IPS DF 6.9 (cell line): ENCODE measurements at regions not wholly inside any gene's neighbourhood (a gene's known extent, or its start where the extent isn't known, plus 50 kb on each side); places are given as distances from the start of the nearest gene placed in this dataset.

Source experiments
- DNase-seq: peaks from one replicate; pipeline ENCODE4 v3.0.0-alpha.2; 2013; ENCODE audit warnings: low read depth, low spot score
- H3K27ac ChIP-seq: one replicate; pipeline ENCODE4 v1.5.1; 2013; ENCODE audit warnings: low read length, control low read depth
- H3K27me3 ChIP-seq: 2 replicates; pipeline ENCODE4 v1.6.1; 2013; ENCODE audit warnings: mild to moderate bottlenecking, low read length; ENCODE audit not compliant: control insufficient read depth, insufficient read depth
- H3K36me3 ChIP-seq: 2 replicates; pipeline ENCODE4 v1.6.1; 2013; ENCODE audit warnings: low read length; ENCODE audit not compliant: control insufficient read depth, insufficient read depth
- H3K4me1 ChIP-seq: 2 replicates; pipeline ENCODE4 v1.6.1; 2013; ENCODE audit warnings: low read length; ENCODE audit not compliant: control insufficient read depth, insufficient read depth
- H3K4me3 ChIP-seq: 2 replicates; pipeline ENCODE4 v1.5.1; 2013; ENCODE audit warnings: mild to moderate bottlenecking, low read length
- H3K9me3 ChIP-seq: 2 replicates; pipeline ENCODE4 v1.6.1; 2013; ENCODE audit warnings: low read length, inconsistent platforms; ENCODE audit not compliant: control insufficient read depth, insufficient read depth
- WGBS: extraction: QIAGEN DNeasy Blood & Tissue Kit; methylation state at CpG from one replicate; pipeline ENCODE4 v1.1.7; 2013; ENCODE audit warnings: mixed read lengths, missing lambda C conversion rate; ENCODE audit not compliant: insufficient read length, insufficient coverage; 5-methylcytosine and 5-hydroxymethylcytosine counted together

DNA sequence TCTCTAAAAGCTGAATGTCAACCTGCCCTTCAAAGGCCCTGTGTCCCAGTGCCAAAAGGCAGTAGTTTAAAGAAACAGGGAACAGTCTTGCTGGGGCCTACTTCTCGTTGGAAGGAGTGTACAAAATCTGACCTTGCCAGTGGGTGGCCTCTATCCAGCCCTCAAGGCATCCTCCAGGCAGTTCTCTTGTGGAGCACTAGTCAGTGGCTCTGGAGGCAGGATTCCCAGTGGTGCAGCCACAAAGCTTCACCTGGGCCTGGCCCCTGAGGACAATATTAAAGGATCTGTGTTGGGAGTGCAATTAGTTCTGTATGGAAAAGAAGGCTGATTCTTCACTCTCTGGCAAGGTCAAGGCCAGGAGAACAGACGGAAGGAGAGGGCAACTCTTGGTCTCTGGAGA is 237.8 kb upstream of the ADAMTS9 start:
- Histone ChIP-seq H3K36me3 (no peaks in the 10 kb centered on the region), H3K4me1 (peaks cover 2% of the 10 kb centered on the region; the same call in 1 of the 2 replicates), H3K9me3 (no peaks in the 10 kb centered on the region), H3K27ac (no peak overlapping the region), H3K27me3 (no peaks in the 10 kb centered on the region), H3K4me3 (no peak overlapping the region)
- DNase-seq, result no peak
- no CpG with 5 or more reads among the region's 2 CpGs for WGBS

GRCh38 chr3:64924961-64925360 is 237.2 kb upstream of the ADAMTS9 start:
- Histone ChIP-seq H3K4me1 (peaks cover 2% of the 10 kb centered on the region; the same call in 1 of the 2 replicates), H3K9me3 (no peaks in the 10 kb centered on the region), H3K27me3 (no peaks in the 10 kb centered on the region), H3K4me3 (no peak overlapping the region), H3K27ac (no peak overlapping the region), H3K36me3 (no peaks in the 10 kb centered on the region)
- no CpG with 5 or more reads among the region's 2 CpGs for WGBS
- no peak for DNase-seq

DNA sequence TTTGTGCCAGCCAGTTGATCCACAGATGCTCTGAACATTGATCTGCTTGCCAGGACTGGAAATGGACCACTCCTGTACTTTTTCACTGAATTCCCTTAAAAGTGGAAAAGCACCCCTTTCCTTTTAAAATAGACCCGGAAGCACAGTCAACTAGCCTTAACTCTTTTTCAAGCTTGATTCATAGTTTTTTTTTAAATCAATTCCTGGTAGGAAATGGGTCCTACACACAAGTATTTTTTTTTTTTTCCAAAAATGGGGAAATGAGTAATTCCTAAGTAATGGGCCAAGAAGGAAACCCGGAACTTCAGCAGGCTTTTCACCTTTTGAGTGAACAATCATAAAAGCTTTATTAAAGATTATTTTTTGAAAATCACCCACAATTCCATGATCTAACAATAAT is 234.4 kb upstream of the ADAMTS9 start:
- WGBS, result no CpG with 5 or more reads among the region's 2 CpGs
- H3K9me3 ChIP-seq, result no peaks in the 10 kb centered on the region
- H3K4me1 ChIP-seq, result peaks cover 2% of the 10 kb centered on the region; the same call in 1 of the 2 replicates
- H3K27me3 ChIP-seq, result no peaks in the 10 kb centered on the region
- no peak overlapping the region for H3K4me3 ChIP-seq
- H3K27ac ChIP-seq, result no peak overlapping the region
- no peaks in the 10 kb centered on the region for H3K36me3 ChIP-seq
- no peak for DNase-seq

- Histone ChIP-seq H3K4me3 (no peak overlapping the region), H3K9me3 (no peaks in the 10 kb centered on the region), H3K36me3 (no peaks in the 10 kb centered on the region), H3K27ac (no peak overlapping the region), H3K4me1 (peaks cover 2% of the 10 kb centered on the region; the same call in 1 of the 2 replicates), H3K27me3 (no peaks in the 10 kb centered on the region; the same call in 1 of the 2 replicates)
- DNase-seq, result no peak
- no CpG with 5 or more reads among the region's 7 CpGs for WGBS
Observed at GRCh38 chr3:64921281-64922065, 233.7 kb upstream of the ADAMTS9 start.

DNA sequence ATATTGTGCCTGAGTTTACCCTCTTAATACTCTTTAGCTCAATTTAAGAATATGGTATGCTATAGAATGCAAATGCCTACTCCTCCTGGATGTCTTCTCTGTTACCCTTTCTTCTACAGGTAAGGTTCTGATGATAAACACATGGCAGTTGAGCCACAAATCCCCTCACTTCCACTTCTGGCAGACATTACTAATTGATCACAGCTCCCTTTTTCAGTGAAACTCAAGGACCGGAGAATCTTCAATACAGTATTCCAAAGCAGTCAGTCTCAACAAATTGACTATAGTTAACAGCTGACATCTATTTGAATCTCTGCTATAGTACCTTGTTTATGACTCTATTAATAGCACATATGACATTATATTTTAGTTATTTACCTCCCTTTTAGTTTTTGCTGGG is 232.1 kb upstream of the ADAMTS9 start:
- H3K9me3 ChIP-seq, result no peaks in the 10 kb centered on the region
- no CpG with 5 or more reads among the region's 1 CpG for WGBS
- peaks cover 4% of the 10 kb centered on the region for H3K27me3 ChIP-seq
- no peak overlapping the region for H3K27ac ChIP-seq
- H3K36me3 ChIP-seq, result no peaks in the 10 kb centered on the region
- DNase-seq, result no peak
- peaks cover 2% of the 10 kb centered on the region; the same call in 1 of the 2 replicates for H3K4me1 ChIP-seq
- H3K4me3 ChIP-seq, result no peak overlapping the region

DNA sequence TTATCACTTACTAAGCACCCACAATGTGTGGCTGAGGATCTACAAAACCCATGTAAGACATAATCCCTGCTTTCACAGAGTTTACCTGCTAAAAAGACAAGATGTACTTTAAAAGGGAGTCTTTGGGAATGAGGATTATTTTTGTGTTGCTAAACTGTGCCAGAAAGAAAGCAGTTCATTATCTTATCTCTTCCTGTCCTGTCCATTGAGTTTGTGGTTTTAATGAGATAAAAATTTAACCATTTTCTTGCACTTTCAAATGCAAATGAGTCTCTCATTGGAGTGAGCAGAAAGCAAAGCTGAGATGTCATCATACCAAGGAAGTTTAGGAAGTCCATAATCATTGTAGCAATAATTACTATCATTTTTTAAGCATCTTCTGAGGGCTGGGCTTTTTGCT is 231.2 kb upstream of the ADAMTS9 start:
- Histone ChIP-seq H3K36me3 (no peaks in the 10 kb centered on the region), H3K27me3 (peaks cover 4% of the 10 kb centered on the region), H3K4me3 (no peak overlapping the region), H3K9me3 (no peaks in the 10 kb centered on the region), H3K4me1 (peaks cover 2% of the 10 kb centered on the region; the same call in 1 of the 2 replicates), H3K27ac (no peak overlapping the region)
- no peak for DNase-seq

GRCh38 chr3:64917914-64918453 is 230.2 kb upstream of the ADAMTS9 start:
- H3K36me3 ChIP-seq, result no peaks in the 10 kb centered on the region
- no peak overlapping the region for H3K27ac ChIP-seq
- peaks cover 4% of the 10 kb centered on the region for H3K27me3 ChIP-seq
- H3K9me3 ChIP-seq, result no peaks in the 10 kb centered on the region
- H3K4me3 ChIP-seq, result no peak overlapping the region
- peaks cover under 1% of the 10 kb centered on the region; the same call in 1 of the 2 replicates for H3K4me1 ChIP-seq
- no peak for DNase-seq
- WGBS, result no CpG with 5 or more reads among the region's 1 CpG

DNA sequence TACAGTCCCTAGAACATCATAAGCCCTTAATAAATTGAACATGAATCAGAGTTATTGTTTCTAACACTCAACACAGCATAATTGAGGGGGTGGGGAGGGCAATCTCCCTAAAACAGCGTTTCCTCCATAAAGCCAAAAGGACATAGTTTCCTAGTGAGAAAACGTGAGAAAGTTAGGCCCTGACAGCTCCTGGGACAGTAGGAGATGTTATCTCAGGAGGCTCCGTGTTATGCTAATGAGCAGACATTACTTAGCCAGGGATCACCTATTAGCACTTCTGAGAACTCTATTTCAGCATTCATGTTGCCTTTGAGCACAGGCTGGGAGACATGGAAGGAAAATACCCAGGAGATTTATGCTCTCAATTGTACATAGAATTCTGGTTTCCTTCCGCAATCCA is 229.1 kb upstream of the ADAMTS9 start:
- Histone ChIP-seq H3K4me1 (no peaks in the 10 kb centered on the region), H3K27ac (no peak overlapping the region), H3K9me3 (no peaks in the 10 kb centered on the region), H3K27me3 (peaks cover 4% of the 10 kb centered on the region), H3K4me3 (no peak overlapping the region), H3K36me3 (no peaks in the 10 kb centered on the region)
- DNase-seq, result peak; percentile 25
- no CpG with 5 or more reads among the region's 4 CpGs for WGBS

DNA sequence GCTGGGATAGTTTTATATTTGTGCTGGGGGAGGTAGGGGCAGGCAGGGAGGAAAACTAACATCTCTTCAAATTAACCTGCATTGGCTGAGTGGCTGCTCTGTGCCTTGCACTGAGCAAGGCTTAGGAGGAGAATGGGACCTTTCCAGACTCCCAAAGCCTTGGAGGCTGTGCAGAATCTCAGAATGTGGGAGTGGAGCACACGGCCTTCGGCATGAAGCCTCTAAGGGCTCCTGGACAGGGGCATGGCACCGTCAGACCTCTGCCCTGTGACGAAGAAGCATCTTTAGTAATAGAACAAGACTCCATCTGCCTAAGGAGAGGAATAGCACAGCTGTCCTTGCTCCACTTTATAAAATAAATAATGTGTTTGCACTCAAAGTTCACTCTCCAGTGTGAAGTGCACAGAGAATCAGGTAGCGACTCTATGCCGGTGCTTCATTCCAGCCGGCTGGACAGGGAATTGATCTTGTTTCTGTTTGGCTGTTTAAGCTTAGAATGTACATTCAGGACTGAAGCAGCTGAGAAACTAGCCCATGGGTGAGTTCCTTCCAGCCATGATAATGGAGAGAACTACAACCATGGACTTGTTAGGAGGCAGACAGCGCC is 228.5 kb upstream of the ADAMTS9 start:
- no peak for DNase-seq
- H3K4me1 ChIP-seq, result no peaks in the 10 kb centered on the region
- no peak overlapping the region for H3K27ac ChIP-seq
- no peaks in the 10 kb centered on the region for H3K36me3 ChIP-seq
- no CpG with 5 or more reads among the region's 8 CpGs for WGBS
- H3K9me3 ChIP-seq, result no peaks in the 10 kb centered on the region
- peaks cover 4% of the 10 kb centered on the region for H3K27me3 ChIP-seq
- H3K4me3 ChIP-seq, result no peak overlapping the region

DNA sequence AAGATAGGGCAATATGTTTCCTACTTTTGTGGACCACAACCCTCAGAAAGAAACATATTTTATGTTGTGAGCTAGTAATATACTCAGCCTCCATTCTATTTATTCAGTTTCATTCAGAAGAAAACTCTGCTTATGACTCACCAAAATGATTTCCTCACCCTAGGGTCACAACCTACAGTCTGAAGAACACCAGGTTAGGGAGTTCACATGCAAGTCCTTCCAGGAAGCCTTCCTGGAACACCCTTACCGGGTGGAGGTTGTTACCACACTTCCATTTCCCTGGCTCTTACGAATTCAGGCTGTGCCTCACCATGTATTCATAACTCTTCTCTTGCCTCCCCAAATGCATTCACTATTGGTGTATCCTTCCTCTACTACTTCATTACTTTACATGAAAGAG is 228.0 kb upstream of the ADAMTS9 start:
- H3K27ac ChIP-seq, result no peak overlapping the region
- peaks cover 4% of the 10 kb centered on the region for H3K27me3 ChIP-seq
- no peaks in the 10 kb centered on the region for H3K36me3 ChIP-seq
- DNase-seq, result no peak
- no peaks in the 10 kb centered on the region for H3K4me1 ChIP-seq
- WGBS, result no CpG with 5 or more reads among the region's 2 CpGs
- no peaks in the 10 kb centered on the region for H3K9me3 ChIP-seq
- no peak overlapping the region for H3K4me3 ChIP-seq
